ENCODE measurements at regions not wholly inside any gene's neighbourhood (a gene's known extent, or its start where the extent isn't known, plus 50 kb on each side); places are given as distances from the start of the nearest gene placed in this dataset.

DNA sequence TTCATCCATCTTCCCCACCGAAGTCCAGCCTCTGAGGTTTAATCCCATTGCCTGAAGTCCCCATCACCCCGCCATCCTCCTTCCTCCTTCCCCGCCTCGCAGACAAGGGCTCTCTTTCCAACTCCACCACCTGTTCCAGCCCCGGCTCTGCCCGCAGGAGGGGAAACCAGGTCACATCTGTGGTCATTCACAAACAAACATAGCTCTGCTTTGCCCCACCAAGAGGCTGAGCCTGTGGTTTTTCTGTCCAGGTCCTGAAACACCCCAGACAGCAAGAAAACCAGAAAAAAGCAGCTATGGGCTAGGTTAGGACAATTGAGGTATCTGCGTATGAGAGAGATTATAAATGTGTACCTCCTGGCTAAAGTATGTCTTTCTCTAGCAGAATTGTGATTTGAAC is 144.7 kb downstream of the GLI2 start:
- H3K4me3 ChIP-seq (ENCODE audit: low read length, poor library complexity, severe bottlenecking): no peak overlapping the region
- TF ChIP-seq CTCF (conservative IDR thresholded peaks at IDR 0.05; ENCODE audit: low read length) (no peak), EZH2phosphoT487 (IDR thresholded peaks at IDR 0.05; ENCODE audit: borderline replicate concordance) (no peak)
- H3K27me3 ChIP-seq (ENCODE audit: insufficient read depth, low read length, poor library complexity, severe bottlenecking): no peaks in the 10 kb centered on the region
- no peaks in the 10 kb centered on the region for H4K20me1 ChIP-seq (ENCODE audit: insufficient read depth, low read length, poor library complexity, severe bottlenecking)
- no peaks in the 10 kb centered on the region for H3K79me2 ChIP-seq (ENCODE audit: insufficient read depth, low read length)
- no peaks in the 10 kb centered on the region for H3K9me3 ChIP-seq (ENCODE audit: insufficient read depth, low read depth, low read length)
- H3K9me2 ChIP-seq (replicated peaks; ENCODE audit: low read depth, low read length): no peaks in the 10 kb centered on the region
- no peak overlapping the region for H3K4me2 ChIP-seq (ENCODE audit: low read depth, low read length, poor library complexity, severe bottlenecking)
- no peaks in the 10 kb centered on the region for H3K36me3 ChIP-seq (ENCODE audit: insufficient read depth, low read length)
- H3K9ac ChIP-seq (ENCODE audit: low read depth, low read length, poor library complexity, severe bottlenecking): no peak overlapping the region
- no peak overlapping the region for H2AFZ ChIP-seq (ENCODE audit: low read length)
- no peaks in the 10 kb centered on the region for H3F3A ChIP-seq (ENCODE audit: low read depth)
- no peaks in the 10 kb centered on the region for H3K4me1 ChIP-seq (ENCODE audit: insufficient read depth, low read length, poor library complexity, severe bottlenecking)

DNA sequence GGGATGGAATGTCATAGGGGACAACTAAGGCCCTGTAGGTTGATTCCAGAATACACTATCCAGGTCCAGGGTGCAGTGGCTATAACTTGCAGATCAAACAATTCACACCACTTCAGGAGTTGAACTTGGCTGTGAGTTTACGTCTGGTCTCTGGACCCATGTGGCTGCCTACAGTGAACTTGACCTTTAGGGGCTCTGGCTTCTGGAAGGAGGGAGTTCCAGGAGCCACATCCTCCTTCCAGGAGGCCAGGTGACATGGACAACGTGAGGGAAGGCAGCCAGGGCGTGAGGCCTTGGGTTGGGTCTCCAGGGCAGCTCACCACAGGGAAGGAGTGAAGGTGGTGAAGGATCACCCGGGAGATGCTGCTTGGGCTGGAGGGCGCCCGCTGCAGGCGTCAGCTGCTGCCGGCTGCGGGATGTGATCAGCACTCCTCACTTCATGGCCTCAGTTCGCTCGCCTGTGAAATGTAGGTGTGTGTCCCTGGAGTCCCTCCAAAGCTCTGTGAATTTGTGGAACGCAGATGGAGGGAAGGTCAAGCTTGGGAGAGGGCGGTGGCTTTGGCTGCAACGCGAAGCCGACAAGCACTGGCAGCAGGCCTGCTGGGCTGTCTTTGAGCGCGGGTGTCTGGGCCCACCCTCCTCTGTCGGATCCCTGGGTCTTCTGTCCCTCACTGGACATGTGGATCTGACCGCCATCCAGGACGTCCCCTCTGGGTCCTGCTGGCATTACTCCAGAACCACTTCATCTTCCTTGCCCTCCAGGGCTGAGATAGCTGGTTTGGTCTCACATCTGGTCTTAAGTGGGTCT is 146.5 kb downstream of the GLI2 start:
- H3K79me2 ChIP-seq (ENCODE audit: insufficient read depth, low read length): no peaks in the 10 kb centered on the region
- no peaks in the 10 kb centered on the region for H3K36me3 ChIP-seq (ENCODE audit: insufficient read depth, low read length)
- TF ChIP-seq CTCF (conservative IDR thresholded peaks at IDR 0.05; ENCODE audit: low read length) (no peak), EZH2phosphoT487 (IDR thresholded peaks at IDR 0.05; ENCODE audit: borderline replicate concordance) (no peak)
- no peaks in the 10 kb centered on the region for H3K27me3 ChIP-seq (ENCODE audit: insufficient read depth, low read length, poor library complexity, severe bottlenecking)
- no peak overlapping the region for H3K4me3 ChIP-seq (ENCODE audit: low read length, poor library complexity, severe bottlenecking)
- no peak overlapping the region for H3K9ac ChIP-seq (ENCODE audit: low read depth, low read length, poor library complexity, severe bottlenecking)
- H3K4me1 ChIP-seq (ENCODE audit: insufficient read depth, low read length, poor library complexity, severe bottlenecking): no peaks in the 10 kb centered on the region
- no peaks in the 10 kb centered on the region for H4K20me1 ChIP-seq (ENCODE audit: insufficient read depth, low read length, poor library complexity, severe bottlenecking)
- no peak overlapping the region for H3K4me2 ChIP-seq (ENCODE audit: low read depth, low read length, poor library complexity, severe bottlenecking)
- H2AFZ ChIP-seq (ENCODE audit: low read length): no peak overlapping the region
- H3F3A ChIP-seq (ENCODE audit: low read depth): no peaks in the 10 kb centered on the region
- H3K9me3 ChIP-seq (ENCODE audit: insufficient read depth, low read depth, low read length): no peaks in the 10 kb centered on the region
- no peaks in the 10 kb centered on the region for H3K9me2 ChIP-seq (replicated peaks; ENCODE audit: low read depth, low read length)

DNA sequence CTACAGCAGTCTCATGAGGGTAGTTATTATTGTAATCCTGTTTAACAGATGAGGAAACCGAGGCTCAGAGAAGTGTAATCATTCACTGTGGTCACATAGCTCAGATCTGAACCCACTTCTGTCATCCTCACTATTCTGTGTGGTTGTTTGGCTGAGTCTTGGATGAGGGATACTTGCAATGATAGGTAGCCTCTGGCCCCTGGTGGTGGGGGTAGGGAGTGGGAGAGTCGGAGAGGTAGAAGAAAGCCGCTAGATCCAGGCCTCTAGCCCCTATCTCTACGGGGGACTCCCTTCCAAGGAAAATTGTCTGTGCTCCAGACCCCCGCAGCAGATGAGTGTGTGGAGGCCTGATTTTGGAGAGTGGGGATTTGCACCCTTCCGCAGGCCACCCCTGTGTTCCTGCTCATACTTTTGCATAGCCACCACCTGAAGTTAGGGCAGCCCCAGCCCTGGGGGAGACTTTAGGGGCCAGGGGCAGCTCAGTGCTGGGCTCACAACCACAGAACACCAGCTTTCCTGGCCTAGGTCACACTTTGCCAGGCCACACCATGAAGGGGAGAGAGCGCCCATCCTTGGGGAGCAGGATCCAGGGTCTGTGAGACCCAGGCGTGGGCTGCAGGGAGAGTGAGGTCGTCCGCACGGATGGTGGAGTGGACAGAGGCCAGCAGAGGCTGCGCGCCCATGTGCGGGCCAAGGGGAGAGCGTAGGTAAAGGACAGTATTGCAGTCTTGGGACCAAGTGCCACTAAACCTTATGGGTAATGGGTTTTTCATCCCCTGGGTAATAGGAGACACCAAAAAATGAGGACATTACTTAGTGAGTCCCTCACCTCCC is 148.2 kb downstream of the GLI2 start:
- no peaks in the 10 kb centered on the region for H3K79me2 ChIP-seq (ENCODE audit: insufficient read depth, low read length)

More for the DNA sequence above, 148.2 kb downstream of the GLI2 start:
- Histone ChIP-seq H3K9me3 (ENCODE audit: insufficient read depth, low read depth, low read length) (no peaks in the 10 kb centered on the region), H2AFZ (ENCODE audit: low read length) (no peak overlapping the region), H3K4me2 (ENCODE audit: low read depth, low read length, poor library complexity, severe bottlenecking) (no peak overlapping the region), H3F3A (ENCODE audit: low read depth) (no peaks in the 10 kb centered on the region), H4K20me1 (ENCODE audit: insufficient read depth, low read length, poor library complexity, severe bottlenecking) (no peaks in the 10 kb centered on the region), H3K4me3 (ENCODE audit: low read length, poor library complexity, severe bottlenecking) (no peak overlapping the region), H3K9me2 (replicated peaks; ENCODE audit: low read depth, low read length) (no peaks in the 10 kb centered on the region), H3K36me3 (ENCODE audit: insufficient read depth, low read length) (no peaks in the 10 kb centered on the region), H3K9ac (ENCODE audit: low read depth, low read length, poor library complexity, severe bottlenecking) (no peak overlapping the region), H3K4me1 (ENCODE audit: insufficient read depth, low read length, poor library complexity, severe bottlenecking) (no peaks in the 10 kb centered on the region), H3K27me3 (ENCODE audit: insufficient read depth, low read length, poor library complexity, severe bottlenecking) (no peaks in the 10 kb centered on the region)
- TF ChIP-seq CTCF (conservative IDR thresholded peaks at IDR 0.05; ENCODE audit: low read length) (no peak), EZH2phosphoT487 (IDR thresholded peaks at IDR 0.05; ENCODE audit: borderline replicate concordance) (no peak)
